B cell (primary cell): ENCODE measurements at regions not wholly inside any gene's neighbourhood (a gene's known extent, or its start where the extent isn't known, plus 50 kb on each side); places are given as distances from the start of the nearest gene placed in this dataset.

Source experiments
- ATAC-seq: fragments of 200-7000 bp; cut with Tn5 transposase; one replicate; pipeline ENCODE4 v1.10.0; 2021; ENCODE audit warnings: low read depth, mild to moderate bottlenecking, moderate number of reproducible peaks, moderate library complexity
- CTCF ChIA-PET: fragments of 350-600 bp; sonication (Branson Sonifier 250); formaldehyde crosslinking; loops from one replicate; lab custom pipeline; 2021; ENCODE audit warnings: antibody characterized with exemption, inconsistent platforms; lab: Charles Lee
- POLR2A ChIA-PET: fragments of 350-600 bp; sonication (Branson Sonifier 250); formaldehyde crosslinking; loops from one replicate; lab custom pipeline; 2021; ENCODE audit warnings: antibody characterized with exemption; lab: Charles Lee
- DNase-seq: peaks from one replicate; pipeline ENCODE4 v3.0.0; 2013
- H2AFZ ChIP-seq: 2 replicates; pipeline ENCODE4 v1.6.1; 2012; ENCODE audit warnings: mild to moderate bottlenecking, low read depth, low read length; ENCODE audit not compliant: insufficient read depth, poor library complexity, severe bottlenecking
- H3K27ac ChIP-seq, 2 donors: 1 replicate in 1 of 2; 2 replicates in 1 of 2; pipeline ENCODE4 v1.5.1; 2012 to 2013; ENCODE audit warnings: low read length in 2 of 2, mild to moderate bottlenecking in 2 of 2, moderate library complexity in 1 of 2
- H3K27me3 ChIP-seq, 4 experiments: fragments of 200-600 bp in 1 of 4; sonication (generic) in 1 of 4; replicated peaks in 1 of 4; 1 replicate in 2 of 4; 2 replicates in 2 of 4; pipeline versions ENCODE4 v1.6.1 to v1.7.0; 2013 to 2016; ENCODE audit warnings: low read length in 3 of 4, mild to moderate bottlenecking in 2 of 4, mixed read lengths in 1 of 4, moderate library complexity in 1 of 4; ENCODE audit not compliant: insufficient read depth in 4 of 4, control insufficient read depth in 3 of 4; ENCODE audit errors: control extremely low read depth in 1 of 4
- H3K36me3 ChIP-seq, 2 experiments: replicated peaks in 1 of 2; 1 replicate in 1 of 2; 2 replicates in 1 of 2; pipeline versions ENCODE4 v1.6.1 to v1.7.1; 2013; ENCODE audit warnings: low read length in 1 of 2; ENCODE audit not compliant: insufficient read depth in 2 of 2, control insufficient read depth in 1 of 2; ENCODE audit errors: control extremely low read depth in 1 of 2, extremely low read depth in 1 of 2
- H3K4me1 ChIP-seq, 2 donors: fragments of 200-600 bp in 1 of 2; sonication (generic) in 1 of 2; 1 replicate in 1 of 2; 2 replicates in 1 of 2; pipeline versions ENCODE4 v1.5.1 to v1.6.1; 2013 to 2017; ENCODE audit warnings: low read length in 2 of 2; ENCODE audit not compliant: control insufficient read depth in 2 of 2, insufficient read depth in 2 of 2
- H3K4me2 ChIP-seq: replicated peaks from 2 replicates; pipeline ENCODE3; 2012; ENCODE audit warnings: mild to moderate bottlenecking, low read depth, low read length; ENCODE audit not compliant: poor library complexity, severe bottlenecking
- H3K4me3 ChIP-seq, 5 experiments: fragments of 200-600 bp in 1 of 5; sonication (generic) in 1 of 5; 1 replicate in 3 of 5; 2 replicates in 2 of 5; pipeline versions ENCODE4 v1.5.1 to v1.7.0; 2011 to 2016; ENCODE audit warnings: low read length in 4 of 5, mild to moderate bottlenecking in 4 of 5, low read depth in 2 of 5, control low read depth in 1 of 5, moderate library complexity in 1 of 5; ENCODE audit not compliant: insufficient read depth in 1 of 5; ENCODE audit errors: control extremely low read depth in 1 of 5, extremely low read depth in 1 of 5
- H3K79me2 ChIP-seq: fragments of 200-600 bp; sonication (generic); one replicate; pipeline ENCODE4 v1.6.0; 2016; ENCODE audit warnings: low read length; ENCODE audit not compliant: control insufficient read depth, insufficient read depth
- H3K9ac ChIP-seq: fragments of 200-600 bp; sonication (generic); 2 replicates; pipeline ENCODE4 v1.6.1; 2017; ENCODE audit warnings: mild to moderate bottlenecking, low read length, moderate library complexity
- H3K9me3 ChIP-seq, 3 donors: one replicate each; pipeline versions ENCODE4 v1.6.1 to v1.7.1; 2013; ENCODE audit warnings: low read length in 2 of 3; ENCODE audit not compliant: control insufficient read depth in 2 of 3, insufficient read depth in 1 of 3; ENCODE audit errors: control extremely low read depth in 1 of 3
- H4K20me1 ChIP-seq: 2 replicates; pipeline ENCODE4 v1.6.0; 2012; ENCODE audit warnings: mild to moderate bottlenecking, low read length; ENCODE audit not compliant: insufficient read depth, control insufficient read depth, poor library complexity, severe bottlenecking
- H3K27ac Mint-ChIP-seq: one replicate; pipeline ENCODE4 v1.8.0; 2021; ENCODE audit warnings: mixed read lengths
- H3K27me3 Mint-ChIP-seq: one replicate; pipeline ENCODE4 v1.8.0; 2021; ENCODE audit warnings: mixed read lengths
- H3K4me1 Mint-ChIP-seq: one replicate; pipeline ENCODE4 v1.8.0; 2021; ENCODE audit warnings: mixed read lengths
- H3K4me3 Mint-ChIP-seq: one replicate; pipeline ENCODE4 v1.8.0; 2021; ENCODE audit warnings: mixed read lengths
- H3K9me3 Mint-ChIP-seq: one replicate; pipeline ENCODE4 v1.8.0; 2022; ENCODE audit warnings: mixed read lengths; ENCODE audit not compliant: insufficient read depth
- CTCF ChIP-seq: fragments of 200-600 bp; IDR thresholded peaks from one replicate; pipeline ENCODE4 v1.8.0; 2022; ENCODE audit warnings: antibody characterized with exemption, mild to moderate bottlenecking
- EZH2 ChIP-seq: IDR thresholded peaks from 2 replicates; pipeline ENCODE4 v1.6.1; 2012; ENCODE audit warnings: borderline replicate concordance, low read depth, mild to moderate bottlenecking, moderate library complexity, low read length; ENCODE audit not compliant: insufficient read depth, poor library complexity, severe bottlenecking
- WGBS: methylation state at CpG from one replicate; pipeline ENCODE4 v1.1.5; 2013; ENCODE audit warnings: missing lambda C conversion rate; ENCODE audit not compliant: insufficient coverage; 5-methylcytosine and 5-hydroxymethylcytosine counted together
- intact Hi-C: fragments of 100-400 bp; cut with micrococcal nuclease; formaldehyde crosslinking; loops from one replicate; pipeline ENCODE4 v1.10.0; 2022

GRCh38 chr11:81687057-81687456 is 1046.6 kb downstream of the FAM181B start:
- H2AFZ ChIP-seq = no peak overlapping the region
- H3K36me3 ChIP-seq = no peaks in the 10 kb centered on the region
- H3K27ac Mint-ChIP-seq = no peak overlapping the region
- H3K27me3 ChIP-seq = no peaks in the 10 kb centered on the region
- H3K4me3 Mint-ChIP-seq = no peak overlapping the region
- ChIA-PET POLR2A (no interaction called here), CTCF (no interaction called here)
- DNase-seq = no peak
- no peak for ATAC-seq
- H3K4me3 ChIP-seq = no peak overlapping the region
- H3K9me3 ChIP-seq = no peaks in the 10 kb centered on the region
- intact Hi-C loops = no loop called here
- no peaks in the 10 kb centered on the region for H3K9me3 Mint-ChIP-seq
- WGBS = no CpG with 5 or more reads among the region's 2 CpGs
- no peak overlapping the region for H3K9ac ChIP-seq
- H3K4me1 Mint-ChIP-seq = no peaks in the 10 kb centered on the region
- no peaks in the 10 kb centered on the region for H4K20me1 ChIP-seq
- H3K4me1 ChIP-seq = no peaks in the 10 kb centered on the region
- no peak overlapping the region for H3K27ac ChIP-seq
- H3K4me2 ChIP-seq = no peak overlapping the region
- no peaks in the 10 kb centered on the region for H3K79me2 ChIP-seq
- no peak for TF ChIP-seq CTCF
- TF ChIP-seq EZH2 = no peak
- no peaks in the 10 kb centered on the region for H3K27me3 Mint-ChIP-seq

- Histone ChIP-seq H3K4me1 (no peaks in the 10 kb centered on the region), H3K4me2 (no peak overlapping the region), H3K27me3 (no peaks in the 10 kb centered on the region), H3K79me2 (no peaks in the 10 kb centered on the region), H3K9me3 (no peaks in the 10 kb centered on the region), H3K36me3 (no peaks in the 10 kb centered on the region), H3K27ac (no peak overlapping the region), H3K4me3 (no peak overlapping the region), H2AFZ (no peak overlapping the region), H4K20me1 (no peaks in the 10 kb centered on the region), H3K9ac (no peak overlapping the region)
- ChIA-PET CTCF (no interaction called here), POLR2A (no interaction called here)
- no peaks in the 10 kb centered on the region for H3K27me3 Mint-ChIP-seq
- intact Hi-C loops = no loop called here
- H3K27ac Mint-ChIP-seq = no peak overlapping the region
- WGBS = 92% methylated on average over 2 of the region's 3 CpGs
- TF ChIP-seq CTCF = no peak
- no peak for TF ChIP-seq EZH2
- H3K9me3 Mint-ChIP-seq = no peaks in the 10 kb centered on the region
- H3K4me1 Mint-ChIP-seq = no peaks in the 10 kb centered on the region
- ATAC-seq (no peak), DNase-seq (no peak)
- no peak overlapping the region for H3K4me3 Mint-ChIP-seq
Measured at GRCh38 chr11:81674211-81674610, 1059.5 kb downstream of the FAM181B start.
